GM12878 (cell line): ENCODE measurements at regions not wholly inside any gene's neighbourhood (a gene's known extent, or its start where the extent isn't known, plus 50 kb on each side); places are given as distances from the start of the nearest gene placed in this dataset.

Source experiments
- ATAC-seq: fragments of 200-7000 bp; cut with Tn5 transposase; 3 replicates; pipeline ENCODE4 v1.9.1; 2020; ENCODE audit warnings: mild to moderate bottlenecking, moderate library complexity
- BruUV-seq: library from RNA; stranded (reverse); fragments of 400-500 nt; replicated peaks from 2 replicates; lab custom pipeline; 2021; lab: Mats Ljungman, UMichigan
- CTCF ChIA-PET: fragments of 300-600 bp; sonication (Branson Sonifier 250); formaldehyde crosslinking; extraction: SDS; loops from one replicate; lab custom pipeline; 2021; ENCODE audit warnings: inconsistent platforms; lab: Yijun Ruan, JAX
- POLR2A ChIA-PET: fragments of 350-600 bp; formaldehyde crosslinking; extraction: SDS; loops from one replicate; lab custom pipeline; 2021; ENCODE audit warnings: inconsistent platforms; lab: Charles Lee
- RAD21 ChIA-PET: fragments of 300-600 bp; sonication (Branson Sonifier 250); formaldehyde crosslinking; loops from one replicate; lab custom pipeline; 2023; ENCODE audit warnings: antibody characterized with exemption; ENCODE audit not compliant: unreplicated experiment; lab: Charles Lee
- SMC1A ChIA-PET: fragments of 300-600 bp; sonication (Branson Sonifier 250); formaldehyde crosslinking; loops from one replicate; lab custom pipeline; 2023; ENCODE audit not compliant: unreplicated experiment, uncharacterized antibody; lab: Charles Lee
- DNase-seq: peaks from one replicate; pipeline ENCODE4 v3.0.0-alpha.2; 2011; ENCODE audit warnings: low read depth, low spot score
- FAIRE-seq: peaks from 3 replicates; lab custom pipeline; 2011; peaks lifted over from hg19 to GRCh38; lab: Jason Lieb, UNC
- H2AFZ ChIP-seq: 2 replicates; pipeline ENCODE4 v1.6.0; 2011; ENCODE audit warnings: low read depth, low read length, control low read depth; ENCODE audit not compliant: control insufficient read depth
- H3K27ac ChIP-seq: 2 replicates; pipeline ENCODE4 v1.5.1; 2011; ENCODE audit warnings: control low read depth; ENCODE audit not compliant: control insufficient read depth, insufficient read depth
- H3K27me3 ChIP-seq, 2 experiments: replicated peaks in 1 of 2; 2 replicates each; pipeline versions ENCODE4 v1.6.0 to v1.6.1; 2011; ENCODE audit warnings: low read length in 1 of 2; ENCODE audit not compliant: control insufficient read depth in 2 of 2, insufficient read depth in 2 of 2
- H3K36me3 ChIP-seq, 2 experiments: 2 replicates each; pipeline ENCODE4 v1.5.1; 2011; ENCODE audit warnings: low read length in 1 of 2; ENCODE audit not compliant: control insufficient read depth in 2 of 2, insufficient read depth in 2 of 2
- H3K4me1 ChIP-seq: 2 replicates; pipeline ENCODE4 v1.6.1; 2011; ENCODE audit warnings: mild to moderate bottlenecking, low read length, moderate library complexity, mixed read lengths; ENCODE audit not compliant: control insufficient read depth, insufficient read depth
- H3K4me2 ChIP-seq: 2 replicates; pipeline ENCODE4 v1.6.0; 2011; ENCODE audit warnings: control low read depth; ENCODE audit not compliant: control insufficient read depth, insufficient read depth
- H3K4me3 ChIP-seq: fragments of 200-600 bp; sonication (generic); 2 replicates; pipeline ENCODE4 v1.5.1; 2016
- H3K79me2 ChIP-seq: 2 replicates; pipeline ENCODE4 v1.6.0; 2011; ENCODE audit warnings: low read length; ENCODE audit not compliant: control insufficient read depth, insufficient read depth
- H3K9ac ChIP-seq: 2 replicates; pipeline ENCODE4 v1.8.0; 2011; ENCODE audit warnings: low read length, control low read depth, mixed read lengths; ENCODE audit not compliant: control insufficient read depth, insufficient read depth
- H3K9me3 ChIP-seq: replicated peaks from 3 replicates; pipeline ENCODE4 v1.5.1; 2011; ENCODE audit warnings: mild to moderate bottlenecking, low read length; ENCODE audit not compliant: control insufficient read depth, insufficient read depth
- H4K20me1 ChIP-seq: 2 replicates; pipeline ENCODE4 v1.6.0; 2011; ENCODE audit not compliant: control insufficient read depth, insufficient read depth
- CBX3 ChIP-seq: fragments of 200-600 bp; sonication (generic); IDR thresholded peaks from 2 replicates; pipeline ENCODE4 v1.6.1; 2016; ENCODE audit warnings: low read depth, borderline replicate concordance
- EP300 ChIP-seq, 2 experiments: fragments of 150-350 bp in 1 of 2; IDR thresholded peaks; 2 replicates each; pipeline ENCODE4 v1.6.1; 2011 to 2012; ENCODE audit warnings: low read depth in 2 of 2, low read length in 2 of 2, borderline replicate concordance in 1 of 2, improper control_type of control experiment in 1 of 2, inconsistent platforms in 1 of 2; ENCODE audit not compliant: control insufficient read depth in 1 of 2
- HDAC2 ChIP-seq: fragments of 200-600 bp; sonication (generic); IDR thresholded peaks from 2 replicates; pipeline ENCODE4 v1.6.1; 2017
- LARP7 ChIP-seq: fragments of 450-650 bp; IDR thresholded peaks from 2 replicates; pipeline ENCODE4 v1.6.1; 2017; ENCODE audit warnings: mild to moderate bottlenecking
- MEF2B ChIP-seq: fragments of 450-650 bp; IDR thresholded peaks from 2 replicates; pipeline ENCODE4 v1.6.1; 2018; ENCODE audit warnings: mild to moderate bottlenecking, moderate library complexity; ENCODE audit not compliant: partially characterized antibody, poor library complexity, severe bottlenecking
- NBN ChIP-seq: fragments of 450-650 bp; IDR thresholded peaks from 2 replicates; pipeline ENCODE4 v1.6.1; 2016
- NR2C1 ChIP-seq: fragments of 450-650 bp; IDR thresholded peaks from 2 replicates; pipeline ENCODE4 v1.6.1; 2017; ENCODE audit warnings: antibody characterized with exemption, mild to moderate bottlenecking, moderate library complexity
- NR2F1 ChIP-seq: fragments of 450-650 bp; conservative IDR thresholded peaks from 2 replicates; pipeline ENCODE4 v1.6.1; 2017; ENCODE audit warnings: mild to moderate bottlenecking
- NRF1 ChIP-seq: conservative IDR thresholded peaks from 2 replicates; pipeline ENCODE4 v1.6.1; 2011; ENCODE audit warnings: mild to moderate bottlenecking, low read depth, low read length, improper control_type of control experiment
- POLR2AphosphoS5 ChIP-seq: IDR thresholded peaks from 2 replicates; pipeline ENCODE4 v1.6.1; 2011; ENCODE audit warnings: mild to moderate bottlenecking, low read length, inconsistent platforms
- RELA ChIP-seq: fragments of 450-650 bp; IDR thresholded peaks from 2 replicates; pipeline ENCODE4 v1.8.0; 2014; ENCODE audit warnings: borderline replicate concordance; ENCODE audit not compliant: partially characterized antibody
- SMAD5 ChIP-seq: IDR thresholded peaks from 2 replicates; pipeline ENCODE4 v1.6.1; 2016; ENCODE audit warnings: antibody characterized with exemption, low read depth
- TARDBP ChIP-seq: IDR thresholded peaks from 2 replicates; pipeline ENCODE4 v1.6.1; 2016; ENCODE audit warnings: borderline replicate concordance
- YY1 ChIP-seq: IDR thresholded peaks from 2 replicates; pipeline ENCODE4 v1.6.1; 2011; ENCODE audit warnings: low read depth, mild to moderate bottlenecking, low read length
- ZNF24 ChIP-seq: fragments of 450-650 bp; IDR thresholded peaks from 2 replicates; pipeline ENCODE4 v1.6.1; 2017; ENCODE audit warnings: antibody characterized with exemption, mild to moderate bottlenecking
- WGBS: methylation state at CpG from one replicate; pipeline ENCODE4 v1.1.6; 2016; ENCODE audit warnings: low lambda C conversion rate; ENCODE audit not compliant: insufficient replicate concordance, insufficient coverage; ENCODE audit errors: missing lambda C conversion rate; 5-methylcytosine and 5-hydroxymethylcytosine counted together
- in situ Hi-C: fragments of 300-500 bp; cut with MboI; formaldehyde crosslinking; loops from 9 replicates; pipeline ENCODE4 v1.14.3; 2018; ENCODE audit warnings: mixed read lengths
- intact Hi-C: fragments of 100-400 bp; cut with micrococcal nuclease; formaldehyde crosslinking; loops from one replicate; pipeline ENCODE4 v1.14.2; 2022; ENCODE audit not compliant: unreplicated experiment
- TF ChIP-seq, protein P1 (sequence below): fragments of 450-650 bp; IDR thresholded peaks from 2 replicates; pipeline ENCODE4 v1.6.1; 2017; ENCODE audit warnings: mild to moderate bottlenecking, moderate library complexity

GRCh38 chr16:88314991-88315542, 67.7 kb upstream of the ZNF469 start:
- Histone ChIP-seq H3K9me3 (no peaks in the 10 kb centered on the region; the same call in 2 of the 3 replicates), H4K20me1 (no peaks in the 10 kb centered on the region), H2AFZ (no peak overlapping the region), H3K9ac (no peak overlapping the region), H3K4me2 (no peak overlapping the region), H3K36me3 (no peaks in the 10 kb centered on the region), H3K4me3 (no peak overlapping the region), H3K79me2 (no peaks in the 10 kb centered on the region), H3K27ac (no peak overlapping the region), H3K4me1 (no peaks in the 10 kb centered on the region), H3K27me3 (no peaks in the 10 kb centered on the region)
- CTCF ChIA-PET, result no interaction called here
- no peak for ATAC-seq
- SMC1A ChIA-PET, result no interaction called here
- TF ChIP-seq NBN (no peak), CBX3 (no peak), NR2C1 (no peak), RELA (no peak)
- no peak for DNase-seq
- in situ Hi-C loops, result no loop called here
- POLR2A ChIA-PET, result no interaction called here
- RAD21 ChIA-PET, result no interaction called here
- FAIRE-seq, result no peak
- 40% methylated on average over 16 of the region's 16 CpGs for WGBS
- BruUV-seq, result no TSS peak
- intact Hi-C loops, result no loop called here

GRCh38 chr16:88315543-88316105, 67.1 kb upstream of the ZNF469 start:
- H3K4me1 ChIP-seq, result no peaks in the 10 kb centered on the region
- no peak for ATAC-seq
- in situ Hi-C loops, result no loop called here
- no peaks in the 10 kb centered on the region; the same call in 2 of the 3 replicates for H3K9me3 ChIP-seq
- no peak overlapping the region for H3K4me3 ChIP-seq
- no peaks in the 10 kb centered on the region for H3K79me2 ChIP-seq
- no peak overlapping the region for H2AFZ ChIP-seq
- POLR2A ChIA-PET, result no interaction called here
- H3K9ac ChIP-seq, result no peak overlapping the region
- CTCF ChIA-PET, result no interaction called here
- DNase-seq, result no peak
- H3K27me3 ChIP-seq, result no peaks in the 10 kb centered on the region
- RAD21 ChIA-PET, result no interaction called here
- intact Hi-C loops, result no loop called here
- H3K4me2 ChIP-seq, result no peak overlapping the region
- SMC1A ChIA-PET, result no interaction called here
- H3K36me3 ChIP-seq, result no peaks in the 10 kb centered on the region
- BruUV-seq, result no TSS peak
- no peaks in the 10 kb centered on the region for H4K20me1 ChIP-seq
- 11% methylated on average over 20 of the region's 20 CpGs for WGBS
- H3K27ac ChIP-seq, result no peak overlapping the region
- FAIRE-seq, result no peak
- TF ChIP-seq TARDBP, result no peak
- no peak for TF ChIP-seq EP300 (IDR thresholded peaks at IDR 0.05; ENCODE audit: borderline replicate concordance in 1 of 2, control insufficient read depth in 1 of 2, low read depth in 2 of 2, low read length in 2 of 2)
- TF ChIP-seq POLR2AphosphoS5, result no peak
- no peak for TF ChIP-seq ZNF24
- TF ChIP-seq HDAC2, result no peak
- TF ChIP-seq MEF2B, result no peak
- no peak for TF ChIP-seq NR2F1
- no peak for TF ChIP-seq YY1
- TF ChIP-seq, protein P1, sequence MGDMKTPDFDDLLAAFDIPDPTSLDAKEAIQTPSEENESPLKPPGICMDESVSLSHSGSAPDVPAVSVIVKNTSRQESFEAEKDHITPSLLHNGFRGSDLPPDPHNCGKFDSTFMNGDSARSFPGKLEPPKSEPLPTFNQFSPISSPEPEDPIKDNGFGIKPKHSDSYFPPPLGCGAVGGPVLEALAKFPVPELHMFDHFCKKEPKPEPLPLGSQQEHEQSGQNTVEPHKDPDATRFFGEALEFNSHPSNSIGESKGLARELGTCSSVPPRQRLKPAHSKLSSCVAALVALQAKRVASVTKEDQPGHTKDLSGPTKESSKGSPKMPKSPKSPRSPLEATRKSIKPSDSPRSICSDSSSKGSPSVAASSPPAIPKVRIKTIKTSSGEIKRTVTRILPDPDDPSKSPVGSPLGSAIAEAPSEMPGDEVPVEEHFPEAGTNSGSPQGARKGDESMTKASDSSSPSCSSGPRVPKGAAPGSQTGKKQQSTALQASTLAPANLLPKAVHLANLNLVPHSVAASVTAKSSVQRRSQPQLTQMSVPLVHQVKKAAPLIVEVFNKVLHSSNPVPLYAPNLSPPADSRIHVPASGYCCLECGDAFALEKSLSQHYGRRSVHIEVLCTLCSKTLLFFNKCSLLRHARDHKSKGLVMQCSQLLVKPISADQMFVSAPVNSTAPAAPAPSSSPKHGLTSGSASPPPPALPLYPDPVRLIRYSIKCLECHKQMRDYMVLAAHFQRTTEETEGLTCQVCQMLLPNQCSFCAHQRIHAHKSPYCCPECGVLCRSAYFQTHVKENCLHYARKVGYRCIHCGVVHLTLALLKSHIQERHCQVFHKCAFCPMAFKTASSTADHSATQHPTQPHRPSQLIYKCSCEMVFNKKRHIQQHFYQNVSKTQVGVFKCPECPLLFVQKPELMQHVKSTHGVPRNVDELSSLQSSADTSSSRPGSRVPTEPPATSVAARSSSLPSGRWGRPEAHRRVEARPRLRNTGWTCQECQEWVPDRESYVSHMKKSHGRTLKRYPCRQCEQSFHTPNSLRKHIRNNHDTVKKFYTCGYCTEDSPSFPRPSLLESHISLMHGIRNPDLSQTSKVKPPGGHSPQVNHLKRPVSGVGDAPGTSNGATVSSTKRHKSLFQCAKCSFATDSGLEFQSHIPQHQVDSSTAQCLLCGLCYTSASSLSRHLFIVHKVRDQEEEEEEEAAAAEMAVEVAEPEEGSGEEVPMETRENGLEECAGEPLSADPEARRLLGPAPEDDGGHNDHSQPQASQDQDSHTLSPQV, result no peak
- no peak for TF ChIP-seq SMAD5
- TF ChIP-seq LARP7, result no peak
- TF ChIP-seq NRF1, result no peak
